Cardiac septum (tissue), 1 donor: ENCODE measurements at regions not wholly inside any gene's neighbourhood (a gene's known extent, or its start where the extent isn't known, plus 50 kb on each side); places are given as distances from the start of the nearest gene placed in this dataset.
A peak's percentile ranks its signal among the peaks of the same experiment; 100 is the strongest.

Source experiments
- DNase-seq: peaks from one replicate; pipeline ENCODE4 v3.0.0-alpha.2; 2020; ENCODE audit warnings: low spot score
- intact Hi-C: fragments of 100-400 bp; cut with DNase I; formaldehyde crosslinking; loops from one replicate; pipeline ENCODE4 v1.14.0; 2022
- donor health status: DM: no; HTN: no; CAD: no.

DNA sequence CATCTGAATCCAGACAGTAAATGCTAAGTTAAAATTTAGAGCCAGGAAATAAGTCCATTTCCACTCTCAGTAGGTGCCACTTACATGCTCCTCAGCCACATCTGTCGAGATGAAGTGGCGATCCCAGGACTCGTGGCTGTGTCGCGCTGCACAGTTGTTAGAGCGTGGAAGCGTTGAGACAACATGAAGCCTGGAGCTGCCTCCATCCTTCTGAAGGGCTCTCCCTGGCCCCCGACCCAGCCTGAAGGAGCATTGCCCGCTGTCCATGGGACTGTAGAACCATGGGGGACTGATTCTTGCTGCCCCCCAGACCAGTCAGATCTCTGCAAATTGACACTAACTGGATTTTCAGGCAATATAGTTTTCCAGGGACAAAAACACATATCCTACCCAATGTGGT, 58.9 kb downstream of the IRX1 start:
- no peak for DNase-seq
- intact Hi-C loops = no loop called here

DNA sequence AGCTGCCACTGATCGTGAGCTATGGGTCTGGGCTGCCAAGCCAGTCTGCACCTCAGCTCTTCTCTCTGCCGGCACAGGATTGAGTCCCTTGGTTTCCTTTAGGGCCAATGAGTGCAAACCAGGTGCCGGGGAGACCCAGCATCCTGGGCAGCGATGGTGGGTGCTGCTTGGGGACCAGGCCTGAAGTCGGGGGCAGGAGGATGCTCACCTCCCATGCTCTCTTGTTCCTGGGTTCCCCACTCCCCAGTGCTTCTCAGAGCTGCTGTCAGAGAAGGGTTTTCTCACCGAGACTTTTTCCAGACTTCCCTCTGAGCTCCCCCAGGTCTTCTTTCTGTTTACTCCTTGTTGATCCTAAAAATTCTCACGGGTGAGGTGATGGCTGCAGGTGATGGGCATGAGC, 61.2 kb downstream of the IRX1 start:
- intact Hi-C loops = no loop called here

DNA sequence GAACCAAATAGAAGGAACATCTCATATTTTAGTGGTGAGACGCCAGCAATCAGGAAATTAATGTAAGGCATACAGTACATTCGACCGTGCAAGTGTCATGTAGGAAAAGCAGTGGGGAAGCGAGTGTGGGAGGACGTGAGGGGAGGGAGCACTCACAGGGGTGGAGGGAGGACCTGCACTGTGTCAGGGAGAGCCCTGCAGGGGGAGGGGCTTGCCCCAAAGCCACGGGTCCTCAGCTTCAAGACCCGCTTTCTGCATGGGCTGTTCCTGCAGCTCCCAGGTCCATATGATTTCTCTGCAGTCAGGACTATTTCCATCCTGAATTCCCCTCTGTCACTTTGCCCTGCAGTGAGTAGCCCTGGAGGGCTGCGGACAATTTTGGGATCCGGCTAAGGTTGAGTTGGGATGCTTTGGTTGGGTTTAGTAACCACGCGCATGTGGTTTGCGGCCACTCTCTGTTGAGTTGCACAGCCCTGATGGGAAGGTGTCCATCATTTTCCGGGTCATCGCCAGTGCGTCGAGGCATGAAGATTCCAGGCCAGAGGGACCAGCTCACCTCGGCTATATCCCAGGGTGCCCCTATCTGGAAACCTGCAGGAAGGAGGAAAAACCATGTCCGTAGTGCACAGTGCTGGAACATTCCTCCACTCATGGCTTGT, 61.9 kb downstream of the IRX1 start:
- intact Hi-C loops = no loop called here

More for the DNA sequence above, 61.2 kb downstream of the IRX1 start:
- no peak for DNase-seq

DNA sequence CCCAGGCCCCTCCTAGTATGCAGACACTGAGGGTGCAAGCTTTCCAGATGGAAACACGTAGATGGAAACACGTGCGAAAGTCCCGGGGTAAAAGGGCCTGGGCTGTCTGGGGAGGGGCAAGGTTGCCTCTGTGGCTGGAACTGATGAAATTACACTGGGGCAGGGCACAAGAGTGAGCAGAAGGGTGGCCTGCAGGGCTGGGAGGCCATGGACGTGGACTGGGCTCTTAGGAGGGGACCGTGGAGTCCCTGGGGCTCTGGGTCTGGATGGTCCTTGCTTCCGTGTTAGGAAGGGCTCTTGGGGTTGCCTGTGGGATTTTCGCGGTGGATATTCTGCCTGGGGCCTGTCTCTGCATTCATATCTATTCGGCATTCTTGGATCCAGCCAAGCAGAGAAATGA, 63.3 kb downstream of the IRX1 start:
- intact Hi-C loops = no loop called here
- DNase-seq = peak; percentile 53

More for the DNA sequence above, 61.9 kb downstream of the IRX1 start:
- DNase-seq = peak; percentile 41

DNA sequence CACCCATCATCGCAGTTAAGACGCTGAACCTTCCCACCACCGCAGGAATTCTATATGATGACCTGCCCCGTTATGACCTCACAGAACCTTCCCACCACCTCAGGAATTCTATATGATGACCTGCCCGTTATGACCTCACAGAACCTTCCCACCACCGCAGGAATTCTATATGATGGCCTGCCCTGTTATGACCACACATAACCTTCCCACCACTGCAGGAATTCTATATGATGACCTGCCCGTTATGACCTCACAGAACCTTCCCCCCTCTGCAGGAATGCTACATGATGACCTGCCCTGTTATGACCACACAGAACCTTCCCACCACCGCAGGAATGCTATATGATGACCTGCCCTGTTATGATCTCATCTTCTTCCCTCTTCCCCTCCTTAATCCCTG, 64.3 kb downstream of the IRX1 start:
- intact Hi-C loops = no loop called here

DNA sequence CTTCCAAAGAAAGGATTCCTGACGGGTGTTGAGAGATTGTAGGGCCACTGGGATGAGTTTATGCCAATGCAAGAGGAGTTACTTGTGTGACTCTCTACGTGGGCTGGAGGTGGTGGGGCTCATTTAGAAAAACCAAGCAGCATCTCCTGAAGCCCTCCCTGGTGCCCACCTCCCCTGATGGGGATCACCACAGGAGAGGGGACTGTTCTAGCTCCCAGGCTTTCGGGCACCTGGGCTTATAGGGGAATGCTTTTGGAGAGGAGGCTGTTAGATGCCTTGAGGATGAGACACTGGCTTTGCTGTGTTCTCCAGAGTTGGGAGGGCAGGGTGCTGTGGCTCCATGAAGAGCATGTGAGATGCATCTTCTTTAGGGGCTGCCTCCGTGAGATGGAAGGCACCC, 65.0 kb downstream of the IRX1 start:
- intact Hi-C loops = no loop called here

More for the DNA sequence above, 64.3 kb downstream of the IRX1 start:
- DNase-seq = peak; percentile 29

DNA sequence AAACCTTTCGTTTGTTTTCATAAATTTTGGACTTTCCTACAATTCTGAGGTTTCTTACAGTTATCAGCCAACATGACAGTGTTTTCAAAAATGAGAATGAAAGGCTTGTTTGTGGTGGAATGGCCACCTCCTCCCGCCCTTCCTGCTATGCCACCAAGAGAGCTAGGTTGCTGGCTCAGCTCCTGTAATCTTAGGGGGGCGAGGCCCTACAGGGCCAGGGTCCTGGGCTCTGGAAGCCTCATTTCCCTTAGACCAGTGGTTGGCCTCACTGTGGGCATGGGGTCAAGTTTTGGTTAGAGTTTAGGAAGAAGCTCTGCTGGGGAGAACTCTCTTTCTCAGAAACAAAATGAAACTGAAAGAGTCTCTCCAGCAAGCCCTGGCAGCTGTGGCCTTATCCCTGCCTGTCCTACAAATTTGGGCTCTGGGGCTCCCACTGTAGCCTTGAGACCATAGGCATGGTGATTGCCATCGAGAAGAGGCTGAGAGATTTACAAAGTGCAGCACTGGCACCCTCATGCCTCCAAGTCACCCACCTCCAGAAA, 66.2 kb downstream of the IRX1 start:
- intact Hi-C loops = no loop called here

More for the DNA sequence above, 65.0 kb downstream of the IRX1 start:
- no peak for DNase-seq

DNA sequence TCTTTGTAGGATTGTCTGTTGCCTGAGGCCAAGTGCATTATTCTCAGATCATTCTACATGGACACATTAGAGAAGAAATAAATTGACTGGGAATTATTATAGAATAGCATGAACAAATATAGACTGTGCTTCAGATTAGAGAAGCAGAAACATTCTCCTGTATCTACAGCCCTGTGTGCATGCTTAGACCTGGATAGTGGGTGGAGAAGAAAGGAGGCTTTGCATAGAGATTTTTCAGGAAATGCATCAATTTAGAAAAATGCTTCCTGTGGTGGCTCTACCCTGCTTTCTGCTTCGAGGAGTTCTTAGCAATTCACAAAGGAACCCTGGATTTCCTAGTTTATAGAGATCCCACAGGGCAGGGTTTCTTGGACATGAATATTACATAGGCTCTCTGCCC, 66.7 kb downstream of the IRX1 start:
- intact Hi-C loops = no loop called here
- no peak for DNase-seq

More for the DNA sequence above, 66.2 kb downstream of the IRX1 start:
- no peak for DNase-seq

DNA sequence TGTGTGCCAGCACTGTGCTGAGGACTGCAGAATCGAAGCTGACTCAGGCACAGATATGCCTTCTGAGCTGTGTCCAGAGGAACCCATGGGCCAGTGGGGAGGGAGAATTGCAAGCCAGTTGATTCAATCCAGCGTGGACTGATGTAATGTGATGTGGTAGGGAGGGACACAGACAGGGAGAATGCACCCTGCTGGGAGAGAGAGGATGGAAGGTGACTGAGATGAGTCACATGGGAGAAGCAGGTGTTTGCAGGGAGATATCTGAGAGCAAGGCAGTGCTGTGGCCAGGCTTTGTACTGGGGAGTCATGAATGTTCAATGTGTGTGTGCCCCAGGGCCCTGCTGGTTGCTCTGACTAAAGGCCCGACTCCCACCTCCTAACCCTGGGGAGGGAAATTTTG, 75.7 kb downstream of the IRX1 start:
- no peak for DNase-seq
- intact Hi-C loops = no loop called here

DNA sequence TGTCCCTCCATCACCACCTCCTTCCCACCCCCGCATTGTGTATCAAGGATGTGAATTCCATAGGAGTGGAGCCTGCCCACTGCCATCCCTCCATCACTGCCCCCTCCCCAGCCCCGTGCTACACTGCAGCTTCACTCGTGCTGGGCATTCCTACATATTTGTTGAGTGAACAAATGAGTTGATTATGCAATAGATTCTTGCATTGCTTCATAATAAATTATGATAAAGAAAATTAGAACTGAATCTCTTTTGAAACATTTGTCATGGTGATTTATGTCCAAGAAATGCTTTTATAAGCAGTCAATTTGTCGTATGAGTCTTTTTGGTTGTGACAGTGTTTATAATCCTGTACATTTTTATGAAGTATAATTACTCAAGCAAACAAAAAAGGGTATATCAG, 83.2 kb downstream of the IRX1 start:
- intact Hi-C loops = no loop called here
- no peak for DNase-seq

DNA sequence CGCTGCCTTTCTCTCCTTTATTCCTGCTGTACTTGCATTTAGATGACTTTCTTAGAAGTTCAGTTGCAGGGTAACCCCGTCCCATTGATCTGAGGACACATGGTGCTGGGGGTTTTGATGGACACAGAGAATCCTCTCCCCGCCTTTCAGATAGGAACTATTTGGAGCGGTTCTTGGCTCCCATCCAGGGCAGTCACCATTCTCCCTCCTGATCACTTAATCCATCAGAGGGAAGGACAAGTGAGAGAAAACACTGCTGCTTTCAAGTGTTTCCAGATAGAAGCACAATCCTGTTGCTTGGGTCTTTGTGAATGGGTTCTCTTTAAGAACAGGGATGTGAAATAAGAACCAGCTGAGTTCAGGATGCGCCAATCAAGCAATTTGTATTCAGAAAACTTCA, 85.2 kb downstream of the IRX1 start:
- DNase-seq = no peak
- intact Hi-C loops = no loop called here

DNA sequence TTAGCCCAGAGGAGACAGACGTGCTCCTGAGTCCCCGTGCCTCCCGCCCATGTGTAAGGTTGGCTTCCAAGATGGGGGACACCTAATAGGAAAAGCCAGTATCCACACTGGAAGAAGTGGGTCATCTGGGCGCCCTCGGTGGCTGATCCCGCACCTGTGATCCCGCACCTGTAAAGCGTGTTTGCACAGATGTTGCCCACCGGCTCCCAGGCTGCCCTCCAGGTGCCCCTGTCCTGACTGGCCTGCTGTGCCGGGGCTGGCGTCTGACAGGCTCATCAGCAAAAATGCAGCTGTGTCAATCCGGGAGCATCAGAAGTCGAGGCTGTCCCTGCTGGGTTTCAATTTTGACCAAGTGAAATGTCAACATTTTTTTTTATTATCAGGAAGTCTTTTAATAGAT, 88.5 kb downstream of the IRX1 start:
- DNase-seq = no peak
- intact Hi-C loops = no loop called here

DNA sequence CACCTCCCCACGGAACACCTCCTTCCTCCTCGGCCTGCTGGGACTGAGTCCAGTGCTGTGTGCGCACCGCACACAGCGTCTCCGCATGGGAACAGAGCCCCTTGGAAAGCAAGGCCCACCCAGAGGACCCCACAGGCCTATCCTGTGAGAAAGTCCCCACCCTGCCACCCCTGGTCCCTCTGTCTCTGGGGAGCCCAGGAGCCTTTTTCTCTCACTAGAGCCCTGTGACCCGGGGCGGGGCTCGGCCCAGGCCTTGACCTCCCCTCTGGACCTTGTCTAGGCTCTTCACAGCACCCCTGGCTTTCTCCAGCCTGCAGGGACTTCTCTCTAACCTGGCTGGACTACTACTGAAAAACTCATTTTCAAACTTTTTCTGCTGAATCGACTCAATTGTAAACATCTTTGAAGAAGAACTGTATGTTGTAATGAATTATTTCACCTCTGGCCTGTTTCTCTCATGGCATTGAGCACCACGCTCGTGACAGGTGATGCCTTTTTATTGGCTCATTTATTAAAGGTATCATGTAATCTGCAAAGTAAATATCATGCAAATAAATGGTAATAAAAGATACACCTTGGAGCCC, 89.2 kb downstream of the IRX1 start:
- intact Hi-C loops = no loop called here

DNA sequence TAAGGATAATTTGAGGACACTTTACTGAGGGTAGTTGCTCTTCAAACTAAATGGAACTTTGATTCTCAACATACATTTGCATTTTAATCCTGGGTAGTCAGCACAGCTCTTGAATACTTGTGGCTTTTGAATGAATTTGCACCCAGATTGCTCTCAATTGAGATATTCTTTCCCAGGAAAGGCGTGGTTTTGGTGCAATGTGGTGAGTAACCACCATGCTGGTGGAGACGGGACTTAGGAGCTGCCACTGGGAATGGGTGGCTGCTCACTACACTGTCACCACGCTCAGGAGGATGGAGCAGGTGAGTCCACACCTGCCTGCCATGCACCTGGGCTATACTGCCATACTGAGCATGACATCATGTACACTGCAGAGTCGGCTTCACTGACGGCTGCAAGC, 99.2 kb downstream of the IRX1 start:
- DNase-seq = no peak
- intact Hi-C loops = no loop called here

More for the DNA sequence above, 89.2 kb downstream of the IRX1 start:
- DNase-seq = no peak

DNA sequence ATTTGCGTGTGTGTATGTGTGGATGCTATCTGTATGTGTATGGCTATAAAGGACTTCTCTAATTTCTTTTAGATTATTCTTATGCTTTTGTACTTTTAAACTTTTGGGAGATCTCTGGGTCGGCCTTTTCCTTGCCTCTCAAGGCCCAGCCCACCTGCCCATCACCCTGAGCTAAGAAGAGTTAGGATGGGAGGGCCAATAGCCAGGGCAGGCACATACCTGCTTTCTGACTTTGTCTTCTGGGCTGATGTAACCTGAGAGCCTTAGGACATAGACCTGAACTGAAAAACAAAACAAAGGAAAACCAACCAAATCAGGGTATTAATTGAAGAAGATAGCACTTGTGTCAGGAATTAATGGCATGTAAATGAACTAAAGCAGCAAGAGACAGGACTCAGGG, 100.2 kb downstream of the IRX1 start:
- intact Hi-C loops = no loop called here
- no peak for DNase-seq

DNA sequence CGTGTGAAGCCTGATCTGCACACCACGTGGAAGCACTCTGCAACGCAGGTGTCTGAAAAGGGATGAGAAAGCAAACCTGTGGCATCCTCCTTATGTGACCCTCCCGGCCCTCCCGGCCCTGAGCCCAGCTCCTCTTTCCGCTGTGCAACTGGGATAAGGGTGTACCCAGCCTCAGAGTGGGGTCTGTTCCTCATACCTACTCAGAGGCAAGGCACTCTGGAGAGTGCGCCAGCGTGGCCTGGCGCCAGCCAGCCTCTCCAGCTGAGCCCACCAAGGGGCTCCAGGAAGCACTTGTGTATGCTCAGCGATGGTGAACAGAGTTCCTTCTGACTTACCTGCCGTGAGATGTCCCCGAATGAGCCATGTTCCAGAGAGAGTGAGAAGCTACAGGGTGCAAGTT, 102.8 kb downstream of the IRX1 start:
- intact Hi-C loops = no loop called here
- no peak for DNase-seq

DNA sequence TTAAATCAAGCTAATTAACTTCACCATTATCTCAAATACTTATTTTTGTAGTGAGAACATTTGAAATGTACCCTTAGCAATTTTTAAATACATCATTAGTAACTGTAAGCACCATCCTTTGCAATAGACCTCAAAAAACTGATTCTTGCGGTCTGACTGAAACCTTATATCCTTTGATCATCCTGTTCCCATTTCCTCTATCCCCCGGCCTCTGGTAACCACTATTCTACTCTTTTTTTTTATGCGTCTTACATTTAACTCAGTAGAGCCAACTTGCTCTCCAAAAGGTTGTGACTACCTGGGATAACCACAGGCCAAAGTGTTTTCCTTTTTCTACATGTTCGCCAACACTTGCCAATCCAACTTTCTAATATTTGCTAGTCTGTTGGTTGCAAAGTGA, 106.1 kb downstream of the IRX1 start:
- DNase-seq = no peak
- intact Hi-C loops = no loop called here

DNA sequence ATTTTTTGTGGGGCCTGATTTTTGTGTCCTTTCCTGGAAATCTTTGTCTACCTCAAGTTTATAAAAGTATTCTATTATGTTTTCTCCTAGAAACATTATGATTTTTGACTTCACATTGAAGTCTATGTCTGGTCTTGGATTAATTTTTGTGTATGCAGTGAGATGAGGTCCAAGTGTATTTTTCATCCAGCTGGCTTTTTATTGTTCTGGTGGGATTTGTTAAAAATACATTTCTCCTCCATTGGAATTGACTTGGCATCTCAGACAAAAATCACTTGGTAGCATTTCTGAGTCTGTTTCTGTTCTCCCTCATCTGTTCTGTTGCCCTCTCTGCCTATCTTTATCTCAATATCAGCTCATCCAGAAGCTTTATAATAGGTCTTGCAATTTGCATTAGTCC, 109.0 kb downstream of the IRX1 start:
- DNase-seq = no peak
- intact Hi-C loops = no loop called here

DNA sequence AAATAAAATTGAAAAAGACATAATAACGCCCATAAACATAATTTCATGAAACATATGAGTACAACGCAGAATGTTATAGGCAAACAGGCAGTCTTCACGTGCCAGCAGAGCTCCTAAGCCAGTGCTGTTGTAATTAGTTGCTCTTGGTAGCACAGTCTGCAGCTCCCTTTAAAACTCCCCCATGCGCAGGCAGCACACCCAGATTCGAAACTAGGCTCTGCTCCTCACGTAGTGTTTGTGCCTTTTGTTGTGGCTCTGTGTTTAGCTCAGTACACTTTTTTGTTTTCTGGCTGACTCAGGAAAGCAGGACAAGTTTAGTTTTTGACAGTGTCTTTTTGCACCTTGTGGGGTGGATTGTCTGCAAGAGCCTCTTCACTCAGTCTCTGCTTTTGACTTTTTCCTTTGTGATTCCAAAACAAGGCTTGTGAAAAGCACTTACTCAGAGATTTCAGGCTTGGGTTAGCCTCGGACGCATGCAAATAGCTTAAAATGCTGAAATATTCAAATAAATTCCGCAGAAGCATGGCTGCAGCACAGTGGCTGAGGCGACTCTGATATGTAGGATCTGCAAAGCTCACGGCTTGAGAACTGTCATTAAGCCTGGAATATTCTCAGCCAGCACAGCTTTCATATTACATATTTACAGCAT, 113.6 kb downstream of the IRX1 start:
- intact Hi-C loops = no loop called here
- DNase-seq = no peak

DNA sequence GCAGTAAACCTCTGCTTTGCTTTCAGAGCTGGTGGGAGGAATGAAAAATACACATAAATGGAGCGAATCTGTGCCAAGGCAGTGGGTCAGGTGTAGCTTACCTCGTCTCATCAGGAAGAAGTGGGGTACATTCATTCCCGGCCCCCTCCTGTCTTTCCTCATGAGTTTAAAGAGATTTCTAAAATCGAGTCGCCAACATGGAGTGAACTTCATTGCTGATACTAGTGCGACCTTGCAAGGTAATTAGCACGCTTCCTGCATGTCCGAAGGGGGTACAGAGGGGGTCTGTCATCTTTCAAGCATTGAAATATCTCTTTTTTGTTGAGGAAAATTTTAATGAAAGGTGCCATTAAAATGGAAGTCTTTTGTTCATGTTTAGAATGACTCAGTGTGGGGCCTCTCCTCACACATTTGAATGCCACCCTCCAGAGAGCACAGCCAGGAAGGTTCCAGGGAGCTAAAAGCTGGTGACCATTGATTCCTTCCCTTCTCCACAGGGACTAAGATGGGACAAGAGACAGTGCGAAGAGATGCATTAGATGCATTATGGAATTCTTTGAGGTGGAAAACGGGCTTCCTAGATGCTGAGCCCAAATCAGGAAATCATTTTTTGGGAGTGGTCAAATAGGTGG, 114.2 kb downstream of the IRX1 start:
- no peak for DNase-seq
- intact Hi-C loops = no loop called here

DNA sequence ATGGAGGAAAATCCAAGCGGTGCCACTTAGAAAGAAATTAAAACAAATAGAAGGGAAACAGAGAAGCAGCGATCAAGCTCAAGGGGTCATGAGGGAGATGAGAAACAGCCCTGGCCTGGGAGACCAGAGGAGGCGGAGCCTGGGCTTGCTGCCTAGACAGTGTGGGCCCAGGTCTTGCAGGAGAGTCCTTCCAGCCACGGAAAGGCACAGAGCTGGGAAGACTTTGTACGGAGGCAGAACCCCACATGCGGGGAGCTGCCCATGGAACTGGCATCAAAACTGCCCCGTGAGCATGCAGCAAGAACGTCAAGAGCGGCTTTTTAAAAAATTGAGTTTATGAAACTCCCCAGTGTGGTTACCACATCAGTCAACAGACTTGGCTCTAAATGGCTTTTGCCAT, 119.4 kb downstream of the IRX1 start:
- intact Hi-C loops = no loop called here
- no peak for DNase-seq
